ENCODE measurements at regions not wholly inside any gene's neighbourhood (a gene's known extent, or its start where the extent isn't known, plus 50 kb on each side); places are given as distances from the start of the nearest gene placed in this dataset.

DNA sequence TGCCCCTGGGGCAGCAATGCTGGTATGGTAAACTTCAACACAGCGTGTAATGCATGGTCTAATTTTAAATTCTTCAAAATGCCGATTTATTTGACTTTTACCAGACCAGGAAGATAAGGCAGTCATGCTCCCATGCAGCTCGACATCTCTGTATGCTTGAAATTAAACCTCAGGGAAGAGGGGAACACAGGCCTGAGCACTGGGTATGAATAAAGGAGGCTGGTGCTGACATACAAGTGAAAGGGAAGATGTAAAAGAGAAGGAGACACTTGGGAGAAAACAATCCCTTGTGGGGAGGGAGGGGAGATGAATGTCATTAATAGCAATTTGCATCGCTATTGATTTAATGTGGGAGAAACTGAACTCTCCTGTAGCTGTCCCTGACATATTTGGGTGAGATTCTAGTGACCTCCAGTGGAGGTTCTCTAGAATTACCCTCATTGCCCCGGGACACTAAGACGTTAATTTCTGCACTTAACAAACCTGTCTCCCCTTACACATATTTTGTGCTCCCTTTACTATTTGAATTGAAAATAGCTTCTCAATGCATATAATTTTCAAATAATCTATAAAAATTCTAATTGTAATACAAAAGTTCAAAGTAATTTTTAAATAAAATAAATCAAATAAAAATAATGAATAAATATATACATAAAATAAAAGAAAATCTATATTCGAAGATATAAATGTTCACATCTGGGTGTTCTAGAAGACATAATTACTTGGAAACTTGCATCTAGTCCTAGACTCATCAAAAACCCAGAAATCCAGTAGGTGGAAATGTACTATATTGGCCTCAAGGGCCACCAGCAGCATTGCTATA is 283.1 kb downstream of the LMX1A start:
- DNase-seq = peak in 1 of 2 donors; percentile 5

DNA sequence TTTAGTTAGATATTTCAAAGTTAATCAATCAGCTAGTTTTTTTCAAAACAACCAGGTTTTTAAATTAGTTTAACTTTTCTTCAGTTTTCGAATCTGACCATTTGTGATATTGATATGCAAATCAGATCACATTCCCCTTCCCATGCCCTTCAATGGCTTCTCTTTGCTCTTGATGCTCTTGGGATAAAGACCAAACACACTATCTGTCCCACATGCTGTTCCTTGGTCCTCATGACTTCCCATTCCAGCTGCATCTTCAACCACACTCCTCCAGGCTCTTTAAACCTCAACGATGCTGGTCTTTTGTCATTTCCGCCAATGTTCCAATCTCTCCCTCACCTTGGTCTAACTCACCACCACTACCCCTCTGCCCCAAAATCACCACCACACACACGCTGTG is 285.8 kb downstream of the LMX1A start:
- no peak for DNase-seq

DNA sequence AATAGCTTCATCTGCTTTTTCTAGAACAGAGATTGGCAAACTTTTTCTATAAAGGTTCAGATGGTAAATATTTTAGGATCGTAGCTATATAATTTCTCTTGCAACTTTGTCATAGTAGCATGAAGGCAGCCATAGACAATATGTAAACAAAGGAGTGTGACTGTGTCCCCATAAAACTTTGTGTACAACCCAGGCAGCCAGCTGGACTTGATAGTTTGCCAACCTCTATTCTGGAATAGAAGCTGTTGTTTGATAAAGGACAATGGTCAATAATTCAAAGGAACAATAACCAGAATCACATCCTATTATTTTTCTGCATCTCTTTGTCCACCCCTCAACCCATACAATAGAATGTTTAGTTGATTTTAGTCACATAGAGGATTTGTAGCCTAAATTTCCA is 286.7 kb downstream of the LMX1A start:
- DNase-seq = no peak

DNA sequence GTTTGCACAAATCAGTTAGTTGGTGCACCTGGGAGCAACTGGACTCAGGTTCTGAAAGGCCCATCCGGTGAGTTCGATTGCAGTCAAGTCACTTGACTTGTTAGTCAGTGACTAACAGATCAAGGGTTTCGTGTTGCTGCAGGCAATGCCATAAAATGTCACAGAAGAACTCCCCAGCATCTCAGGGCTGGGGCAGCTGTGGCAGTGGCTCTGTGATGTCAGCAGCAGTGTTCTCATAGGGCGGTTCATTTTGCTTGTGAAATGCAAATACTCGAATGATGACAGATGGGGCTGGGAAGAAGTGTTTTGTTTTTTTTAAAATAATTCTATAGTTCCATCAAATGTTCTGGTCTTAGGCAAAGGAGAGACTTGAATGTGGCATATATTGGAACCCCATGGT is 287.8 kb downstream of the LMX1A start:
- no peak for DNase-seq

DNA sequence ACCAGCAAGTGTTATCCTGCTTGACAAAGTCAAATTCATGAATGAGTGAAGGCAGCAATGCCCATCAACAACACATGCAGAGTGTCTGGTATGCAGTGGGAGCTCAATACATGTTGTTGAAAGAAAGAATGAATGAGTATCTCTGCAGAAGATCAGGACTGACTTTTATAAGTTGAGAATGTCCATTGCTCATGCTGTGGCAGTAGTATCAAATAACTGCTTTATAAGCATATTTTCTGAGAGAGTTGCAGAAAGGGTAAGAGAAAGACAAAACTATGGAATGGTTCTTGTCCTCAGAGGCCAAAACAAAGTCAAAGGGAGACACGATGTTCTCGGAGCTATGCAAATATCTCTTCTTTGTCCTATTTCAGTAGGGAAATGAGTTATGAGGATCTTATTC is 288.7 kb downstream of the LMX1A start:
- no peak for DNase-seq

DNA sequence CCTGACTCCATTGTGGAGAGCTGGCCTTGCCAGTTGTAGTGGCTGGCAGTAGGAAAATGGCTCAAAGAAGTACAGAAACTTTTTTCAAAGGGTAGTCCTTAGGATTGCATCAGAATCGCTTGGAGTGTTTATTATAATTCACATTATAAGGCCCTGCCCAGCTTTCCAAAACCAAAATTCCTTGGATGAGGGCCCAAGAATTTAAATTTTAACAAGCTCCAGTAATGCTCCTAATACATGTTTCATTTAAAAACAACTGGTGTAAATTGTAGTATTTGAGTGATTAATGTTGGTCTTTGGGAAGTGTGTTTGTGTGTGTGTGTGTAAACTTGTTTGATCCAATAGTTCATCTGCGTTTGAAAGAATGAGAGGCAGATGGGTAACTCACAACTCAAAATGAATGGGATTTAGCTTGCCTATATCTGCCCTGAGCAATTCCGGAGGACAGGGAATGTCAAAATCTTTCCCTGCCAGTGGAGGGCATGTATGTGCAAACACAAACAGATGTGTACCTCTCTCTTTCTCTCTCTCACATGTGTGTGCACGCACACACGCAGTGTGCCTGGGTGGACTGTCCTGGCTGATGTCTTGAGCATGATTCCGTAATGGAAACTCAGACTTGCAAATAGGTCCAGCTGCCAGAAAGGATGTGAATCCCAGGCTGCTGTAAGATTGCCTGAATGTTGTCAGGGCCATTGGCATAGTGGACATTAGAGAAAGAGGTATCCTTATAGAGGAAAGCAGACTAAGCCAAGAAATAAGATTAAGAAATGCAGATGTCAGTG is 293.1 kb downstream of the LMX1A start:
- no peak for DNase-seq

DNA sequence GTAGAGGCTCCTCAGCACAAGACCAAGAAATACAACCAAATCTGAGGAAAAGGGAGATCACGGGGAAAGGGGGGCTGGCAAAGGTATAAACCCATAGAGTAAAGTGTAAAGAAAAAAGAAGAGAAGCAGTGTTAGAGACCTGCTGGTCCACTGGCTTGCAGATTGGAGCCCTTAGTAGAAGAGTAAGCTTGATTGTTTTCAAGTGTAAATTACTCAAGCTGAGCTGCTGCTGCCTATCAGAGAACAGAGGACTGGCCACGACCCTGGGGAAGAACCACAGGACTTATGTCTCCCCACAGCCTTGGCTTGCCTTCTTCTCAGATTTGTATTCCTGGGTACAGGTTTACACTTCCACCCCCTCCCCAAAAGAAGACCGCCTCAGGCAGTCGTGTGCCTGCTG is 294.2 kb downstream of the LMX1A start:
- DNase-seq = no peak

DNA sequence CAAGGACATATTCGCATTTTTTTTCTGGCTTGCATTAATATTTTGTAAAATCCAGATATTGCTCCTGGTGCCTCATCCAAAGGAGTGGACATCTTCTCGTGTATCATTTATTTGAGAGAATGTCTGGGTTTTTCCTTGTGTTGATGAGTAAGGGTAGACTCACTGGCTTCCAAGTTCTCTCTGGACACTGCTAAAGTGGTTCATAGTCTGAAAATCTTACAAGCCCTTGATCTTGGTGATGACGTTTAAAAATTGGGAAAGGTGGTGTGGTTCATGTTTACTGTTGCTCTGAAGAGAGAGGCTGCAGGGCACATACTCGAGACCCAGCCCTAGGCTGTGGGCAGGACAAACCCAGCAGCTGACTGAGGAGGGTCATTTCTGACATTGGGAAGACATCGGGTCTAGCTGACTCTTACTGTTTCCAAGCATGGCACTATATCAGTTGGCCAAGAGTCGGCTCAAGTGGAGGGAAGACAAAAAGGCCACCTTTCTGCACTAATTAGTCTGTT is 296.2 kb downstream of the LMX1A start:
- no peak for DNase-seq

DNA sequence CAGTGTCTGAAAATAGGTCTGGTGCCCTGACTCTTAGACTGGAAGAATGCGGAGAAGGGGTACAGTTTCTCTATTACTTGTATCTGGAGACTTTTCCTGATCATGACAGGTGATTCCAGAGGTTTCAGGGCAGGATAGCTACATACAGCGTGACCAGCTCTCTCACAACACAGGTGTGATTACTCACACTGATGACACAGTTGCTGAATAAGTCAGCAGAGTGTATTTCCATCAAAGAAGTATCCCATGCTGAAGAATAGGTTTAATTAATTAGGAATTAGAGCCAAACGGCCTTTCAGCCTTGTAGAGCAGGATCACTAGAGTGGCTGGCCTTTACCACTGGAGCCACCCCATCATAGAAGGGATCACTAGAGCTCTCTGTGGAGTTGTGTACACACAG is 298.6 kb downstream of the LMX1A start:
- no peak for DNase-seq

DNA sequence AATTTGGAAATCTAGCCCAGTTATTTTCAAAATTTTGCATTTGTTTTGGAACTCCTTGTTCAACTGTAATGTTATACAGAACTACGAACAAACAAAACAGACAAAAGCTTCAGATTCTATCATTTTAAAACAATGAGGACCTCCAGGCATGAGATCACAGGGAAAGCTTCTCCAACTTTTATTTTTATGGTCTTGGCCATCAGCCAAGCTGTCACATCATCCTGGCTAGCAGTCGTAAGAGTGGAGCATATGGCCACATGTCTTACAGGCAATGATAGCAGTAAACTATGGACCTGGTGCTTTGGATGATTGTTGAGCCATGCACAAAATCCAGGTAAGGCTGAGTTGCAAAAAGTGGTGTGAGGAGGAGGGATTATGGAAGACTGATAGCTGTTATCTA is 299.6 kb downstream of the LMX1A start:
- DNase-seq = no peak

DNA sequence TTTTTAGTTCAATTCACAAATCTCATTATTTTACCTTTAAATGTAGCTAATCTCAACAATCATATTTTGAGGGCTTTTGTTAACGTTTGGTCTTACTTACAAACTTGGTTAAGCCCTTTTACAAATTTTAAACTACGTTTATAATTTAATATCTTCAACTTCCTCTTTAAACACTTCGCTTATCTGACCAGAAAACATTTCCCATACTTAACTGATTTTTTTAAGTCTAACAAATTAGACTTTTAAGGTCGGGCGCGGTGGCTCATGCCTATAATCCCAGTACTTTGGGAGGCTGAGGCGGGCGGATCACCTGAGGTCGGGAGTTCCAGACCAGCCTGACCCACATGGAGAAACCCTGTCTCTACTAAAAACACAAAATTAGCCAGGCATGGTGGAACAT is 300.9 kb downstream of the LMX1A start:
- no peak for DNase-seq

DNA sequence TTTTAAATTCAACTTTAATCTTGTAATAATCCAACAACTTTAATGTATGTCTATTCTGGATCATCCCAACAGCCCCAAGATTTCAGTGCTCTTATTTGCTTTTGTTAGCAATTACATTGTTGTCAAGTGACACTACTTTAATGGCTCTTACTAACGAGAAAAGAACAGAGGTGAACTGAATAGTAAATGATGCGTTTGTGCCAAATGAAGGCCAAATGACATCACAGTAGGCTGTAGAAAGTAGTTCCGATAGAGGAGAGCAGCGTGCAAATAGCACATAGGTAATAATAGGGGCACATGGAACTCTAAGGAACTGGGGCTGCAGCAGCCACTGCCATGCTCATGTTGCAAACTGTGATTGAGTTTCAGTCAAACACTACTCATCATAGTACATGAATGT is 301.9 kb downstream of the LMX1A start:
- no peak for DNase-seq

DNA sequence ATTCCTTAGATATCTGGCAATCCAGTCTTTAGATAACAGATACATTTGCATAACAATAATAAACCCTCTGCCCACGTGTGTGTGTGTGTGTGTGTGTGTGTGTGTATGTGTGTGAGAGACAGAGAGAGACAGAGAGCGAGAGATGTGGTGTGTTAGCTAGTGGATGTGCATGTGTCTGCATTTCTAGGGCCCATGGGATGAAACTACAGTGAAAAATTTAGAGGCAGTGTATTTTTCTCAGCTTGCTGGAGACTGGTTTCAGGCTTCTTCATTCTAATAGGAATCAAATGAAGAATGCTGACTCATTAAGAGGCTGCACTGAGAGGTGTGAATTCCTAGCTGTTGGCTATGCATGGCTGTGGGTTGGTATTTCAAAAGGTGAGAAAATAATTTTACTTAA is 303.2 kb downstream of the LMX1A start:
- DNase-seq = no peak

DNA sequence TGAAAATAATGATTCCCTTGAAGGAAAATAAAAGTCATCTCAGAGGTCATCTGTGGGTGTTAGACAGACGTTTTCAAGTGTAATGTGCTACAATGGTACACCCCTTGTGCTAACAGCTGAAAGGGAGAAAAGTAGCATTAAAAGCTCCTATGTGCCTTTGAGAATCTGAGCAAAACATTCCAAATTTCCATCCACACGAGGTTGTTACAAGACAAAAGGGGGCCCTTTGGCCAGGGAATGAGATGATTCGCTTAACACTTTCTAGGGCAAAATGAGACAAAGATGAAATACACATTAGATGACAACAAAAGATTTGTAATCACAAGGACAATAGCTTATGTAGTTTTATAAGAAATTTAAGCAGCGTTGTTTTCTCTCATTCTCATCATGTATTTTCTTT is 303.6 kb downstream of the LMX1A start:
- no peak for DNase-seq

DNA sequence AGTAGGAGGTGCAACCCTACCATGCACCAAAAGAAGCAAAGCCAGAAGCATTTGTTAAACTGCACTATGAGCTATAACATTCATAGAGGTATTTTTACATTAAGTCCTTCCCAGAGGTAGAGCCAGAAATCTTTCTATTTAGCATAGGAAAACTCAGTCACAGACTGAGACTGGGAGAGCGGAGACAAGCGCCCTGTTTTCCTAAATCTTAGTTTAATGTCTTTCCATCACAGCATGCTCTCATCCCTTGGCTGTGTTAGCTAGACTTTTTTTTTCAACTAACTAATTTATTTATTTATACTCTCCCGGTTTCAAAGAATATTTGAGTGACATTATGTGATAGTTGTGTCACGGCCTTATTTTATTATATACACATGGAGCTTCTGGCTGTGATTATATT is 304.1 kb downstream of the LMX1A start:
- no peak for DNase-seq

DNA sequence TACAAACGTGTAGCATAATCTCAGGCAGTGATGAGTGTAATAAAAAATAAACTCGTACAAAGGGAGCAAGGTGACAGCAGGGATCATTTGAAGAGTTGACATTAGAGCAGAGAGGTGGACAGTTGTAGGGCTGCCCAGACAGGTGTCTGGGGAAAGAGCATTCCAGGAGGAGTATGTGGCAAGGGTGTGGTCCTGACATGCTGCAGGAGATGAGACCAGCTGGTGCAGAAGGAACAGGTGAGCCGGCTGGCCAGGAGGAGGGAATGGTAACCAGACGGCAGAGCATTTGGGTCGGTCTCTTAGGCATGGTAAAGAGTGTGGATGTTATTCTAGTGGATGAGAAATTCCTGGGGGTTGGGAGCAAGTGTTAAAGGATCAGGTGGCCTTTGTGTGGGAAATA is 306.3 kb downstream of the LMX1A start:
- no peak for DNase-seq

DNA sequence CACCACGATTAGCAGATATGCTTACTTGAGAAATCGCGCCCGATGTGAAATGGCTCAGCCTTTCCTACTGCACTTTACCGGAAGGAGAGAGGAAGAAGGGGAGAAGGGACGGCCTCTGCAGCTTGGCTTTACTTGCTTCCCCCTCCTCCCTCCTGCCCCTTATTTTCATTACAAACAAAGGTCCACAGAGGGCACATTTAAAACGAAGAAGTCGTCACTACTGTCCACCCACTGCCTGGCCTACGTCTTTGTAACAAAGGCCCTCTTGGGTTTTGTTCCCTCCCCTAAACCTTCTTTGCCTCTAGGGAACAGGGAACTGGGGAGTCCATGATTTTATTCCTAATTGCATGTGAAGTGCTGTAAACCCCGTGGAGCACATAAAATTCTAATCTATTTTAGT is 308.5 kb downstream of the LMX1A start:
- no peak for DNase-seq

DNA sequence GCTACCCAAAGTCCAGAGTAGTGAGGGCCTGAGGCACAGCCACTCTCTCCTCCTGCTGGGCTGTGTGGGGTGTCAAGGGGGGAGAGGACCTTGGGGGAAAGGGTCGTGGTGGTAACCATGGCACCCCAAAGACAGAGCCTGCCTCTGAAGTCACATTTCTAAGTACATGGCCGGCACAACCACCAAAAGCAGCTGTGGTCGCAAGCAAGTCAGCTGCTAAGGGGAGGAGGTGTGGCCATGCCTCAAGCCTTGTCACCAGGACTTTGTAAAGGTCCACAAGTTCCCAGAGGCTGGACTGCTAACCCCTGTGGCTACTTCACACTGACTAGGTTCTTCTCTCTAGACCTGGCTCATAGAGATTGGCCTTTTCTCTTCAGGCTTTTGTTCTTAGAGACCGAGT is 310.6 kb downstream of the LMX1A start:
- DNase-seq = no peak

DNA sequence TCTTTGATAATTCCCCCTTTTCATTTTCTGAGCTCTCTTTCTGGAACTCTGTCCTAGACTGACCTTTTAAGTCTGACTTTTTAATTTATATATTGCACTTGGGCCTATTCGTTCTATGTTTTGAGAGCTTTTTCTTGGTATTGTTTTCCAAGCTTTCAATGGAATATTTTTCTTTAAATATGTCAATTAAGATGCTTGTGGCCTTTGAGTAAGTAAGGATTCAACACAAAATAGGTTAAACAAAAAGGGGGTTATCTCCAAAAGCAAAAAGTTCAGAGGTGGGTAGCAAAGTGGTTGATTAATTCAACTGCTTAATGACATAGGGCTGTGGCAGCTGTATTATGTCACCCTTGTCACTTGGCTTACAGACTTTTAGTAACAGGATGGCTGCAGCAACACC is 315.9 kb downstream of the LMX1A start:
- DNase-seq = no peak

DNA sequence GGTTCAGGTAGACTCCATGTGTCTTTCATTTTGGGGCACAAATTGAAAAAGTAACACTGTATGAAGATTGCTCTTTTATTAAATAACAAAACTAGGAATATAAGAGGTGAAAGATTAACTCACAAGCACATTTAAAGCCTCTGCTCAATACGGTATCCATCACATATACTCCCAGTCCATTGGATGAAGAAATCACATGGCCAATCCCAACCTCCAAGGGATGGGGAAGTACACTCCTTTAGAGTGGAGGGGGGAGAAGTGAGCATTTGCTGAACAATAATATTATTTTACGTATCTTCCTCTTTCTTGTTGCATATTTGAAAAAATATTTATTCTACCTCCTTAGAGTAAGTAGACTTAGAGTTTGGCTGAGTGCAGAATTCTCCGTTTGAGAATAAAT is 316.5 kb downstream of the LMX1A start:
- DNase-seq = no peak

DNA sequence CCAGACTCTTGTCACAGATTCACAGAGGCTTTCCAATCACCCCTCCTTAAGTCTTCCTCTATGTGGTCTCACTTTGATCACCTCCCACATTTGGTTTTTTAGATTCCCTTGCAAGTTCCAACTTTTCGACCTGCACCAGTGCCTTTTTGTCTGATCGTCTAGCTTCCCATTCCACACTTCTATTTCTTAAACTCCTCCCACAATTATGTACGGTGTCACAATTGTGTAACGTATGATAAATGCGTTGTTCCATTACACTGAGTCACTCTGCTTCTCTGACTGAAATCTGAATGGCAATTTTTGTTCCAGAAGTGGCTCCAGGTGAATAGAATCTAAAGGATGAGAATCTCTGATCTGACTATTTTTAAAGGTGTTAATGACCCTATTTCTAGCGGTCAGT is 320.1 kb downstream of the LMX1A start:
- DNase-seq = no peak

DNA sequence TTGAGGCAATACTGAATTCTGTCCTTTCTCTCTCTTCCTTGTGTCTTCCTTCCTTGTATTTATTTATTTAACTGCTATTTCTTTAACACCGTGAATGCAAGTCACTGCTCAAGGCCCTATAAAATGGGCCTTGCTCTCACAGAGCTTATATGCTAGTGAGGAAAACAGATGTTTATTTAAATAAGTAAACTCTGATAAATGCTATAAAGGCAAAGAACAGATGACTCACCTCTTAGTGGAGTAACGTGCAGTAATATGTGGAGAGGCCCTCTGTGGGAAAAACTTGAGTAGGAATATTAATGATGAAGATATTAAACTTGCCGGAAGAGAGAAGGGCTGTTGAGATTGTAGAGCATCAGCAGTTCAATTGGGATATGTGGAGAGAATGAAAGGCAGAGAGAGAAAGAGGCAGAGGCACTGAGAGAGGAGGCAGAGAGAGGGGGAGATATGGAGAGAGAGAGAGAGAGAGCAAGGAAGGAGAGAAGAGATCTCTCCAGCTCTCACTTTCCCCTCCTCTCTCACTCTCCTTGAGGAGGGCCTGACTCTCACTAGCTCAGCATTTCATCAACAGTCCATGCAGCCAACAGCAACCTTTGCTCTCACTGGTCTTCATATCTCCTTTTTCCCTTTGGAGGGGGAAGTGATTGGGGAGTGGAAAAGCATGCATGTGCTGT is 322.2 kb downstream of the LMX1A start:
- no peak for DNase-seq

DNA sequence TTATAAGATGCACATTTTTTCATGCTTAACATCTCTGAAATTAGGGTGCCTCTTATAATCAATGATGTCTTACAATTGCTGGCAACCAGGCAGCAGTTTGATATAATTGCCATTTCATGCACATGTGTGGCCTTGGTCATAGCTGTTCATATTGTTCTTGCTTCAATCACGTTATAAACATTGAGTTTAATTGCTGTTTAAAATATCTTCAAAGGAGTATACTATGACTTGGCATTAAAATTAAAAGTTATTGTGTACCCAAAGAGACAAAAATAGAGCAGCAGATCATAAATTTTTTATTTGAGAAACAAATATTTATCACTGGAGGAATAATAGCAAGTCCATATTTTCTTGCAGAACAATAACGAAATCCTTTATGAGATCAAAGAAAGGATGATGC is 325.5 kb downstream of the LMX1A start:
- DNase-seq = no peak

DNA sequence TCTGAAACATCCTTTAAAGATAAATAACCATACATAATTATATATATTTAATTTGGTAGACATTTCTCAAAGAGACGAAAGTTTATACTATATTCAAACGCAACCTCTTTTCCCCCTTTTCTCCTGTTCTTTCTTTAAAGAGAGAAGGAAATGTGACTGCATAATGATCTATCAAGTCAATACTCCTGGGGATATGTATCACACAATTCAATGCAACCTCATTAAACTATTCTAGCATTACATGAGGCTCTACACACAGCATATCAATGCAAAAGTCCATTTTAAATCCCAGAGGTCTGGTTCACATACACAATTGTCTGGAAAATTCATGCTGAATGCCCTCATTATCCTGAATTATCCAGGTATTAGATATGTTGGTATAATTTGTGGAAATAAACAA is 330.7 kb downstream of the LMX1A start:
- DNase-seq = no peak

All from CD4-positive, alpha-beta T cell treated with Interferon alpha-2 for 1 hour (primary cell).